KMS-11 (cell line): ENCODE measurements at regions not wholly inside any gene's neighbourhood (a gene's known extent, or its start where the extent isn't known, plus 50 kb on each side); places are given as distances from the start of the nearest gene placed in this dataset.

Experiments
- H2AFZ ChIP-seq: fragments of 200-600 bp; sonication (generic); 2 replicates; pipeline ENCODE4 v1.6.1; 2016; ENCODE audit warnings: antibody characterized with exemption, mixed run types, low read depth
- H3K27ac ChIP-seq: fragments of 200-600 bp; sonication (generic); 2 replicates; pipeline ENCODE4 v1.6.1; 2016; ENCODE audit warnings: mild to moderate bottlenecking, mixed run types
- H3K27me3 ChIP-seq: fragments of 200-600 bp; sonication (generic); 2 replicates; pipeline ENCODE4 v1.6.1; 2017; ENCODE audit warnings: mild to moderate bottlenecking, low read depth, mixed run types, moderate library complexity; ENCODE audit not compliant: insufficient read depth
- H3K36me3 ChIP-seq: fragments of 200-600 bp; sonication (generic); 2 replicates; pipeline ENCODE4 v1.6.1; 2017; ENCODE audit warnings: mild to moderate bottlenecking, mixed run types; ENCODE audit not compliant: insufficient read depth
- H3K4me1 ChIP-seq: fragments of 200-600 bp; sonication (generic); 2 replicates; pipeline ENCODE4 v1.6.1; 2016; ENCODE audit warnings: mild to moderate bottlenecking, low read depth, mixed run types; ENCODE audit not compliant: poor library complexity, severe bottlenecking
- H3K4me2 ChIP-seq: fragments of 200-600 bp; sonication (generic); 2 replicates; pipeline ENCODE4 v1.7.0; 2016; ENCODE audit warnings: mild to moderate bottlenecking, mixed run types
- H3K4me3 ChIP-seq: fragments of 200-600 bp; sonication (generic); IDR thresholded peaks from 2 replicates; pipeline ENCODE4 v1.6.1; 2017; ENCODE audit warnings: low read depth, low read length, mixed read lengths; ENCODE audit not compliant: insufficient read depth
- H3K79me2 ChIP-seq: fragments of 200-600 bp; sonication (generic); 2 replicates; pipeline ENCODE4 v1.6.1; 2016; ENCODE audit warnings: low read depth, mixed run types; ENCODE audit not compliant: insufficient read depth
- H3K9ac ChIP-seq: fragments of 200-600 bp; sonication (generic); 2 replicates; pipeline ENCODE4 v1.6.1; 2016; ENCODE audit warnings: mild to moderate bottlenecking, mixed run types
- H4K20me1 ChIP-seq: fragments of 200-600 bp; sonication (generic); 2 replicates; pipeline ENCODE4 v1.6.1; 2016; ENCODE audit warnings: mild to moderate bottlenecking, mixed run types; ENCODE audit not compliant: insufficient read depth
- TF ChIP-seq, protein P1 (sequence below): fragments of 200-600 bp; sonication (generic); conservative IDR thresholded peaks from 2 replicates; pipeline ENCODE4 v1.6.1; 2017; ENCODE audit warnings: low read depth, mild to moderate bottlenecking, antibody characterized with exemption, low read length, moderate library complexity, mixed read lengths

DNA sequence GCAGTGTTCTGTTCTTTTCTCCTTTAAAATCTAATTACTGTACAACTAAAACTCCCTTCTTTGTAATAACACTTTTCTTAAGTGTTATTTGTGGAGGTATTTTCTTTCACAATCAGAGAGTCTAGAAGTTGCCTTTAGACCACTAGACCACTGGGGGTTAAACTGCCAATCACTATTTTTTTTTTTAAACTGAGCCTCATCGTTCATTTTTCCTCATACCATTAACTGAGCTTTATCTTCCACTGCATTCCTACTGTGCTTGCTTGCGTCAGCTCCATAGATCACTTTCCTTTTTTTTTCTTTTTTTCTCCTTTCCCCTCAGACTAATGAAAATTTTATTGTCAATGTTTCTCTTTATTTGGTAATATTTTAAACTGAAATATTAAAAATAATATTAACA, 310.6 kb downstream of the PDHA2 start:
- H3K4me1 ChIP-seq: no peaks in the 10 kb centered on the region
- H3K4me2 ChIP-seq: no peak overlapping the region
- H3K36me3 ChIP-seq: no peaks in the 10 kb centered on the region; the same call in 1 of the 2 replicates
- no peak overlapping the region for H2AFZ ChIP-seq
- TF ChIP-seq, protein P1, sequence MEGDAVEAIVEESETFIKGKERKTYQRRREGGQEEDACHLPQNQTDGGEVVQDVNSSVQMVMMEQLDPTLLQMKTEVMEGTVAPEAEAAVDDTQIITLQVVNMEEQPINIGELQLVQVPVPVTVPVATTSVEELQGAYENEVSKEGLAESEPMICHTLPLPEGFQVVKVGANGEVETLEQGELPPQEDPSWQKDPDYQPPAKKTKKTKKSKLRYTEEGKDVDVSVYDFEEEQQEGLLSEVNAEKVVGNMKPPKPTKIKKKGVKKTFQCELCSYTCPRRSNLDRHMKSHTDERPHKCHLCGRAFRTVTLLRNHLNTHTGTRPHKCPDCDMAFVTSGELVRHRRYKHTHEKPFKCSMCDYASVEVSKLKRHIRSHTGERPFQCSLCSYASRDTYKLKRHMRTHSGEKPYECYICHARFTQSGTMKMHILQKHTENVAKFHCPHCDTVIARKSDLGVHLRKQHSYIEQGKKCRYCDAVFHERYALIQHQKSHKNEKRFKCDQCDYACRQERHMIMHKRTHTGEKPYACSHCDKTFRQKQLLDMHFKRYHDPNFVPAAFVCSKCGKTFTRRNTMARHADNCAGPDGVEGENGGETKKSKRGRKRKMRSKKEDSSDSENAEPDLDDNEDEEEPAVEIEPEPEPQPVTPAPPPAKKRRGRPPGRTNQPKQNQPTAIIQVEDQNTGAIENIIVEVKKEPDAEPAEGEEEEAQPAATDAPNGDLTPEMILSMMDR: no peak
- no peaks in the 10 kb centered on the region for H3K79me2 ChIP-seq
- H4K20me1 ChIP-seq: no peaks in the 10 kb centered on the region
- H3K27ac ChIP-seq: no peak overlapping the region
- H3K4me3 ChIP-seq: no peak overlapping the region
- no peaks in the 10 kb centered on the region for H3K27me3 ChIP-seq
- H3K9ac ChIP-seq: no peak overlapping the region

DNA sequence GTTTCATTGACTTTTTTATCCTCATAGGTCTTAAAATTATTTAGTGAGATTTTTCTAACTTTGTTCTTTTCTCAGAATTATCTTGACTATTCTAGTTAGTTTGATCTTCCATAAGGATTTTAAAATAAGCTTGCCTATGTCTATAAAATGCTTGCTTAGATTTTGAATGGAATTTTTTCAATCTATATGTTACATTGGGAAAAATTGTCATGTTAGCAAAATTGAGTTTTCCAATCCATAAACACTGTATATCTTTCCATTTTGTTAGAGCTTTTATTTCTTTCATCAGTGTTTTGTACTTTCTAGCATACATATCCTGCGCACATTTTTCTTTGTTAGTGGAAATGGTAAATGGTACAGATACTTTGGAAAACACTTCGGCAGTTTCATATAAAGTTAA, 312.9 kb downstream of the PDHA2 start:
- no peaks in the 10 kb centered on the region for H3K36me3 ChIP-seq
- H3K4me1 ChIP-seq: no peaks in the 10 kb centered on the region
- H3K27me3 ChIP-seq: no peaks in the 10 kb centered on the region
- no peak overlapping the region for H3K27ac ChIP-seq
- H3K79me2 ChIP-seq: no peaks in the 10 kb centered on the region
- no peak overlapping the region for H3K4me2 ChIP-seq
- H4K20me1 ChIP-seq: no peaks in the 10 kb centered on the region
- no peak overlapping the region for H3K4me3 ChIP-seq
- H3K9ac ChIP-seq: no peak overlapping the region
- TF ChIP-seq, protein P1: no peak
- H2AFZ ChIP-seq: no peak overlapping the region

DNA sequence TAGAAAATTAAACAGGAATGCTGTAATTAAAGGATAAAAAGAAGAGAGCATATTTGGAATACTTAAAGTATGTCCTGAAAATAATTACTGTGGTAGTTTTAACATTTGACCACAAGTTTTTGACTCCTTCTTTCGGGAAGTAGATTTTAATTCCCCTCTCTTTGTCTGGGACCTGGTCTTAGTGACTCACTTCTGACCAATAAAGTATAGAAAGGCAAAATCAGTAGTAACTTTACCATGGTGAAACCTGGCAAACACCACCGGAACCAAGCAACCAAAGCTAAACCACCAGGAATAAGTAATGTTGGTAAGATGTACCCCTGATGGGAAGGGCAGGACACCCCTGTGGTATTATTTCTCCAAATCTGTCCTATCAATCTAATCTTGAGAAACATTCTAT, 314.8 kb downstream of the PDHA2 start:
- H3K36me3 ChIP-seq: no peaks in the 10 kb centered on the region
- no peaks in the 10 kb centered on the region for H3K4me1 ChIP-seq
- H3K27me3 ChIP-seq: no peaks in the 10 kb centered on the region
- H4K20me1 ChIP-seq: no peaks in the 10 kb centered on the region
- no peak overlapping the region for H3K9ac ChIP-seq
- H2AFZ ChIP-seq: no peak overlapping the region
- no peaks in the 10 kb centered on the region for H3K79me2 ChIP-seq
- no peak overlapping the region for H3K4me2 ChIP-seq
- H3K27ac ChIP-seq: no peak overlapping the region
- TF ChIP-seq, protein P1: no peak
- no peak overlapping the region for H3K4me3 ChIP-seq

DNA sequence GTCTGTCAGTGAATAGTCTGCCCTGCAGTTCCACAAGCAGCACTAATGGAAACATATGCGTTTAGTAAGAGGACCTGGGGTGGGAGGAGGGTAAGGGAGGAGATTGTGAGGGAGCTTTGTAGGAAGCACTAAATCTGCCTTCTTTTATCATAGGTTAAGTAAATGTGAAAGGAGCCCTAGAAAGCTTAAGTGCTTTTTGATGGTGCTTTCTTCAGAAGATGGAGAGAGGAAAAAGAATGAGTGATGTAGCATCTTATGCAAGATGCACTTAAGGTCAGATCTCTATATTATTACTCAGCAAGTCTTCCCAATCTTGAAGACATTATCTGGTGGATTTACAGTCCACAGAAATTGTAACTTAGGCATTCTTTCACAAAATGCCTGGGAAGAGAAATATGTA, 322.7 kb downstream of the PDHA2 start:
- H3K27ac ChIP-seq: no peak overlapping the region
- no peak overlapping the region for H3K4me2 ChIP-seq
- H3K27me3 ChIP-seq: no peaks in the 10 kb centered on the region
- no peaks in the 10 kb centered on the region for H3K79me2 ChIP-seq
- H2AFZ ChIP-seq: no peak overlapping the region
- H3K4me3 ChIP-seq: no peak overlapping the region
- no peaks in the 10 kb centered on the region for H3K36me3 ChIP-seq
- H3K4me1 ChIP-seq: no peaks in the 10 kb centered on the region
- no peaks in the 10 kb centered on the region for H4K20me1 ChIP-seq
- no peak overlapping the region for H3K9ac ChIP-seq
- TF ChIP-seq, protein P1: no peak
